CD14-positive monocyte (primary cell): ENCODE measurements at regions not wholly inside any gene's neighbourhood (a gene's known extent, or its start where the extent isn't known, plus 50 kb on each side); places are given as distances from the start of the nearest gene placed in this dataset.

ENCODE experiments used
- DNase-seq, 3 donors: peaks; one replicate each; pipeline ENCODE4 v3.0.0-alpha.2; 2011 to 2022
- H2AFZ ChIP-seq: 2 replicates; pipeline ENCODE4 v1.6.0; 2012; ENCODE audit warnings: mild to moderate bottlenecking, low read depth, low read length, inconsistent platforms; ENCODE audit not compliant: insufficient read depth, poor library complexity, severe bottlenecking
- H3K27ac ChIP-seq, 2 donors: 1 replicate in 1 of 2; 2 replicates in 1 of 2; pipeline ENCODE4 v1.5.1; 2012 to 2013; ENCODE audit warnings: low read length in 2 of 2, control low read depth in 1 of 2, inconsistent platforms in 1 of 2, low read depth in 1 of 2, mild to moderate bottlenecking in 1 of 2
- H3K27me3 ChIP-seq, 2 donors: one replicate each; pipeline versions ENCODE4 v1.6.0 to v1.6.1; 2011 to 2013; ENCODE audit warnings: low read length in 2 of 2; ENCODE audit not compliant: control insufficient read depth in 2 of 2, insufficient read depth in 2 of 2
- H3K36me3 ChIP-seq, 2 donors: replicated peaks in 1 of 2; 1 replicate in 1 of 2; 2 replicates in 1 of 2; pipeline versions ENCODE4 v1.5.1 to v1.6.1; 2012 to 2013; ENCODE audit warnings: low read length in 2 of 2, control low read depth in 1 of 2, inconsistent platforms in 1 of 2, mild to moderate bottlenecking in 1 of 2; ENCODE audit not compliant: insufficient read depth in 2 of 2, control insufficient read depth in 1 of 2
- H3K4me1 ChIP-seq, 2 donors: 1 replicate in 1 of 2; 2 replicates in 1 of 2; pipeline versions ENCODE4 v1.5.1 to v1.6.1; 2012 to 2013; ENCODE audit warnings: low read length in 2 of 2, control low read depth in 1 of 2, inconsistent platforms in 1 of 2, mild to moderate bottlenecking in 1 of 2, moderate library complexity in 1 of 2; ENCODE audit not compliant: insufficient read depth in 2 of 2, control insufficient read depth in 1 of 2
- H3K4me2 ChIP-seq: replicated peaks from 2 replicates; pipeline ENCODE3; 2012; ENCODE audit warnings: low read length, moderate library complexity, mild to moderate bottlenecking; ENCODE audit not compliant: poor library complexity, severe bottlenecking; ENCODE audit errors: extremely low read depth
- H3K4me3 ChIP-seq, 3 experiments: fragments of 200-600 bp in 1 of 3; sonication (generic) in 1 of 3; replicated peaks in 1 of 3; 1 replicate in 2 of 3; 2 replicates in 1 of 3; pipeline ENCODE4 v1.5.1; 2011 to 2013; ENCODE audit warnings: low read length in 3 of 3, mild to moderate bottlenecking in 3 of 3, control low read depth in 2 of 3, low read depth in 2 of 3, inconsistent platforms in 1 of 3, moderate library complexity in 1 of 3
- H3K79me2 ChIP-seq: 2 replicates; pipeline ENCODE4 v1.6.0; 2012; ENCODE audit warnings: mild to moderate bottlenecking, control low read depth, inconsistent platforms, low read length, moderate library complexity; ENCODE audit not compliant: insufficient read depth
- H3K9ac ChIP-seq: 2 replicates; pipeline ENCODE4 v1.6.0; 2017; ENCODE audit warnings: low read length, mild to moderate bottlenecking; ENCODE audit not compliant: insufficient read depth, poor library complexity, severe bottlenecking
- H3K9me3 ChIP-seq, 2 donors: replicated peaks in 1 of 2; 1 replicate in 1 of 2; 2 replicates in 1 of 2; pipeline versions ENCODE4 v1.5.1 to v1.6.1; 2012 to 2013; ENCODE audit warnings: low read length in 2 of 2, control low read depth in 1 of 2; ENCODE audit not compliant: control insufficient read depth in 1 of 2, insufficient read depth in 1 of 2
- H4K20me1 ChIP-seq: 2 replicates; pipeline ENCODE4 v1.6.0; 2012; ENCODE audit warnings: mild to moderate bottlenecking, low read length, control low read depth, moderate library complexity; ENCODE audit not compliant: insufficient read depth
- H3K27ac Mint-ChIP-seq, 7 donors: one replicate each; pipeline ENCODE4 v1.8.0; 2020; ENCODE audit warnings: mild to moderate bottlenecking in 7 of 7, mixed read lengths in 7 of 7, moderate library complexity in 6 of 7, inconsistent platforms in 2 of 7
- H3K27me3 Mint-ChIP-seq, 3 donors: one replicate each; pipeline ENCODE4 v1.8.0; 2021 to 2022; ENCODE audit warnings: low read depth in 3 of 3, mild to moderate bottlenecking in 3 of 3, mixed read lengths in 3 of 3, moderate library complexity in 3 of 3, inconsistent platforms in 1 of 3
- H3K36me3 Mint-ChIP-seq, 2 donors: one replicate each; pipeline ENCODE4 v1.8.0; 2020; ENCODE audit warnings: mixed read lengths in 2 of 2, inconsistent platforms in 1 of 2, mild to moderate bottlenecking in 1 of 2
- H3K4me1 Mint-ChIP-seq: one replicate; pipeline ENCODE4 v1.8.0; 2020; ENCODE audit warnings: mild to moderate bottlenecking, mixed read lengths
- H3K4me3 Mint-ChIP-seq, 2 donors: one replicate each; pipeline ENCODE4 v1.8.0; 2020; ENCODE audit warnings: mild to moderate bottlenecking in 2 of 2, mixed read lengths in 2 of 2, moderate library complexity in 1 of 2
- H3K9me3 Mint-ChIP-seq, 7 donors: one replicate each; pipeline ENCODE4 v1.8.0; 2020 to 2022; ENCODE audit warnings: mixed read lengths in 7 of 7, mild to moderate bottlenecking in 6 of 7, moderate library complexity in 6 of 7, inconsistent platforms in 2 of 7
- whole genome bisulfite sequencing: methylation state at CpG from one replicate; pipeline ENCODE4 v1.1.5; 2013; ENCODE audit warnings: missing lambda C conversion rate; ENCODE audit not compliant: insufficient coverage; 5-methylcytosine and 5-hydroxymethylcytosine counted together
- intact Hi-C, 2 donors: fragments of 100-400 bp; cut with micrococcal nuclease; formaldehyde crosslinking; loops; one replicate each; pipeline versions ENCODE4 v1.15.0 to v1.15.1; 2023
- TF ChIP-seq, protein P1 (sequence below): fragments of 200-600 bp; IDR thresholded peaks from one replicate; pipeline ENCODE4 v1.8.0; 2022; ENCODE audit warnings: antibody characterized with exemption, mild to moderate bottlenecking

DNA sequence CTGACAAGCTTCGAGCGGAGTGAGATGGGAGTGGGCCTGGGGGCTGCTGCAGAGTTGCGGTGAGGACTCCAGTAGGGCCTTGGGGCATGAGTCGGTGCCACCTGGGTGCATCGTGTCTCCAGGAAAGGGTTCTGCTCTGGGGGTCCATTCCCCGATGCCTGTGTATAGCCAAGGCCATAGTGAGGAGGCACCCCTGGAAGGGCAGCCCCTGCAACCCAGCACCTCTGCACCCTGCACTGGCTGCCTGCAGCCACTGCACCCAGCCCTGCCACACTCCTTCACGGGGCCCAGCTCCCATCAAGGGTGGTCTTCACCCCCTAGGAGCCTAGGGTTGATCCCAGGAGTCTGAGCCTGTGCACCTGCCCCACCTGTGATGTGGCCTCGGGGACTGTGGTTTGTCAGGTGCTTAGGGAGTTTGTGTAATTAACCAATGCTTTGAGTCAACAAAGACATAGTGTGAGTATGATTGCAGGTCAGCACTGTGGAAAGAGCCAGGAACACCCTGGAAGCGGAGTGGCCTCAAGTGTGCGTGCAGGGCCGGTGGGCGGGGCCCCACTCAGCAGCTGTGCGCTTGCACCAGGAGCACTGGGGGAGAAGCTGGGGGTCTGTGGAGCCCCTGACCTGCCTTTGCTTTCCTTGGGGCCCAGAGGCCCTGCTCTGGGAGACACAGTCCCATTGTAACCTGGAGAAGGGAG lies 1299.3 kb downstream of the BRD1 start:
- Histone ChIP-seq H3K36me3 (no peaks in the 10 kb centered on the region), H3K9ac (no peak overlapping the region), H3K27ac (no peak overlapping the region), H3K79me2 (no peaks in the 10 kb centered on the region), H3K27me3 (no peaks in the 10 kb centered on the region), H4K20me1 (no peaks in the 10 kb centered on the region), H3K4me2 (no peak overlapping the region), H3K4me1 (no peaks in the 10 kb centered on the region), H3K4me3 (no peak overlapping the region), H3K9me3 (no peaks in the 10 kb centered on the region), H2AFZ (no peak overlapping the region)
- TF ChIP-seq, protein P1, sequence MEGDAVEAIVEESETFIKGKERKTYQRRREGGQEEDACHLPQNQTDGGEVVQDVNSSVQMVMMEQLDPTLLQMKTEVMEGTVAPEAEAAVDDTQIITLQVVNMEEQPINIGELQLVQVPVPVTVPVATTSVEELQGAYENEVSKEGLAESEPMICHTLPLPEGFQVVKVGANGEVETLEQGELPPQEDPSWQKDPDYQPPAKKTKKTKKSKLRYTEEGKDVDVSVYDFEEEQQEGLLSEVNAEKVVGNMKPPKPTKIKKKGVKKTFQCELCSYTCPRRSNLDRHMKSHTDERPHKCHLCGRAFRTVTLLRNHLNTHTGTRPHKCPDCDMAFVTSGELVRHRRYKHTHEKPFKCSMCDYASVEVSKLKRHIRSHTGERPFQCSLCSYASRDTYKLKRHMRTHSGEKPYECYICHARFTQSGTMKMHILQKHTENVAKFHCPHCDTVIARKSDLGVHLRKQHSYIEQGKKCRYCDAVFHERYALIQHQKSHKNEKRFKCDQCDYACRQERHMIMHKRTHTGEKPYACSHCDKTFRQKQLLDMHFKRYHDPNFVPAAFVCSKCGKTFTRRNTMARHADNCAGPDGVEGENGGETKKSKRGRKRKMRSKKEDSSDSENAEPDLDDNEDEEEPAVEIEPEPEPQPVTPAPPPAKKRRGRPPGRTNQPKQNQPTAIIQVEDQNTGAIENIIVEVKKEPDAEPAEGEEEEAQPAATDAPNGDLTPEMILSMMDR: no peak
- Mint-ChIP-seq H3K4me1 (no peaks in the 10 kb centered on the region), H3K4me3 (no peak overlapping the region), H3K36me3 (no peaks in the 10 kb centered on the region), H3K27me3 (peaks cover 0 to 2% (median 1%) of the 10 kb centered on the region in 3 donors), H3K9me3 (peaks cover 0 to 2% (median 0%) of the 10 kb centered on the region in 7 donors), H3K27ac (no peak overlapping the region)
- DNase-seq: no peak
- intact Hi-C loops: no loop called here
- WGBS: 96% methylated on average over 12 of the region's 13 CpGs

DNA sequence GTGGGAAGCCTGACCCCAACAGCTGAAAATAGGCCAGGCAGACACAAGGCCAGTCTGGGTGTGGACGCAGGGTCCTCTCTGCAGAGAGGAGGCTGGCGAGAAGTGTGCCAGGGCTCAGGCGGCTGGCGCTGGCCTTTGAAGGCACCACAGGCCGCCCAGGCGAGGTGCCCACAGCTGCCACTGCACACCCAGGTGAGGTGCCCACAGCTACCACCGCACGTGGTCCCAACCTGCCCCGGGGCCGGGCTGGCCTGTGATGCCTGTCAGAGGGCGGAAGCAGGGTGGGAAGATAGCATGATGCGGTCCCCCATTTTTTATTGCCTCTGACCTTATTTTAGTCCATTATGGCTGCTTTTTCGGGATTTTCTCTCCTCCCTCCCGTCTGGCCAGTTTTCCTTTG lies 1303.9 kb downstream of the BRD1 start:
- Histone ChIP-seq H3K36me3 (no peaks in the 10 kb centered on the region), H3K4me2 (no peak overlapping the region), H4K20me1 (no peaks in the 10 kb centered on the region), H3K9ac (no peak overlapping the region), H3K27ac (no peak overlapping the region), H3K4me1 (no peaks in the 10 kb centered on the region), H2AFZ (no peak overlapping the region), H3K27me3 (no peaks in the 10 kb centered on the region), H3K79me2 (no peaks in the 10 kb centered on the region), H3K9me3 (no peaks in the 10 kb centered on the region), H3K4me3 (no peak overlapping the region)
- H3K27ac Mint-ChIP-seq: no peak overlapping the region
- no peaks in the 10 kb centered on the region for H3K36me3 Mint-ChIP-seq
- H3K9me3 Mint-ChIP-seq: peaks cover 0 to 2% (median 0%) of the 10 kb centered on the region in 7 donors
- intact Hi-C loops: no loop called here
- no peaks in the 10 kb centered on the region for H3K4me1 Mint-ChIP-seq
- TF ChIP-seq, protein P1: no peak
- no peak overlapping the region for H3K4me3 Mint-ChIP-seq
- peaks cover 1 to 2% (median 2%) of the 10 kb centered on the region in 3 donors for H3K27me3 Mint-ChIP-seq
- WGBS: 93% methylated on average over 11 of the region's 14 CpGs
- no peak for DNase-seq
